A549 (cell line): ENCODE measurements at regions not wholly inside any gene's neighbourhood (a gene's known extent, or its start where the extent isn't known, plus 50 kb on each side); places are given as distances from the start of the nearest gene placed in this dataset.

Experiments used
- ATAC-seq, 2 experiments: fragments of 200-7000 bp in 1 of 2; fragments of >200 bp in 1 of 2; cut with Nextera tagmentation in 1 of 2; cut with Tn5 transposase in 1 of 2; 3 replicates each; pipeline versions ENCODE4 v1.8.0 to v1.9.1; 2018 to 2020; ENCODE audit warnings: mild to moderate bottlenecking in 1 of 2, moderate library complexity in 1 of 2
- CTCF ChIA-PET: fragments of 300-600 bp; sonication (Branson Sonifier 250); formaldehyde crosslinking; extraction: SDS; loops from one replicate; lab custom pipeline; 2021; ENCODE audit warnings: antibody characterized with exemption, inconsistent platforms; lab: Yijun Ruan, JAX
- POLR2A ChIA-PET: fragments of 350-600 bp; formaldehyde crosslinking; extraction: SDS; loops from one replicate; lab custom pipeline; 2021; ENCODE audit warnings: antibody characterized with exemption, inconsistent platforms; lab: Yijun Ruan, JAX
- DNase-seq, 2 experiments: peaks; one replicate each; pipeline versions ENCODE4 v3.0.0 to v3.0.0-alpha.2; 2011 to 2016; ENCODE audit warnings: low read depth in 1 of 2, low spot score in 1 of 2
- FAIRE-seq: peaks from 2 replicates; lab custom pipeline; 2011; peaks lifted over from hg19 to GRCh38; lab: Jason Lieb, UNC
- H3K27ac ChIP-seq, 2 experiments: fragments of >200 bp; sonication (Bioruptor Twin); formaldehyde crosslinking; 3 replicates each; pipeline ENCODE4 v1.5.1; 2016 to 2017
- H3K4me1 ChIP-seq: fragments of >200 bp; sonication (Bioruptor Twin); formaldehyde crosslinking; 3 replicates; pipeline ENCODE4 v1.6.1; 2016
- H3K4me2 ChIP-seq: fragments of >200 bp; sonication (Bioruptor Twin); formaldehyde crosslinking; 3 replicates; pipeline ENCODE4 v1.6.1; 2016
- H3K4me3 ChIP-seq: fragments of >200 bp; sonication (Bioruptor Twin); formaldehyde crosslinking; 3 replicates; pipeline ENCODE4 v1.5.1; 2016
- H3K9me3 ChIP-seq: fragments of >200 bp; sonication (Bioruptor Twin); formaldehyde crosslinking; 3 replicates; pipeline ENCODE4 v1.6.1; 2016
- BCL3 ChIP-seq: fragments of >200 bp; sonication (Bioruptor Twin); formaldehyde crosslinking; IDR thresholded peaks from 3 replicates; pipeline ENCODE4 v1.6.1; 2016
- BHLHE40 ChIP-seq: IDR thresholded peaks from 2 replicates; pipeline ENCODE4 v1.6.1; 2012; ENCODE audit warnings: low read depth, low read length, inconsistent platforms
- CBX8 ChIP-seq: fragments of 200-600 bp; sonication (generic); IDR thresholded peaks from 2 replicates; pipeline ENCODE4 v1.6.1; 2016
- CHD4 ChIP-seq: fragments of 200-600 bp; sonication (generic); IDR thresholded peaks from 2 replicates; pipeline ENCODE4 v1.6.1; 2016; ENCODE audit warnings: antibody characterized with exemption, mild to moderate bottlenecking, borderline replicate concordance
- CTCF ChIP-seq: fragments of >200 bp; sonication (Bioruptor Twin); formaldehyde crosslinking; IDR thresholded peaks from 3 replicates; pipeline ENCODE4 v1.5.1; 2016
- E2F6 ChIP-seq: IDR thresholded peaks from 2 replicates; pipeline ENCODE4 v1.6.1; 2012; ENCODE audit warnings: low read depth, borderline replicate concordance
- ELK1 ChIP-seq: fragments of 150-350 bp; IDR thresholded peaks from 2 replicates; pipeline ENCODE4 v1.6.1; 2014; ENCODE audit warnings: low read depth, mild to moderate bottlenecking, low read length
- EP300 ChIP-seq, 2 experiments: fragments of >200 bp; sonication (Bioruptor Twin); formaldehyde crosslinking; IDR thresholded peaks; 2 replicates in 1 of 2; 3 replicates in 1 of 2; pipeline ENCODE4 v1.6.1; 2016 to 2017
- FOXS1 ChIP-seq: fragments of 250-450 bp; sonication (Bioruptor Pico); IDR thresholded peaks from 2 replicates; pipeline ENCODE4 v1.5.0; 2020; ENCODE audit warnings: mild to moderate bottlenecking, moderate library complexity
- HOXB13 ChIP-seq: fragments of 250-450 bp; sonication (Bioruptor Pico); IDR thresholded peaks from 2 replicates; pipeline ENCODE4 v1.5.0; 2020; ENCODE audit warnings: low read depth, mild to moderate bottlenecking, moderate library complexity
- KDM1A ChIP-seq: fragments of 200-600 bp; sonication (generic); IDR thresholded peaks from 2 replicates; pipeline ENCODE4 v1.6.1; 2016; ENCODE audit warnings: low read depth, mild to moderate bottlenecking
- KDM5A ChIP-seq: fragments of 200-600 bp; sonication (generic); IDR thresholded peaks from 2 replicates; pipeline ENCODE4 v1.6.1; 2016; ENCODE audit warnings: antibody characterized with exemption, mild to moderate bottlenecking
- MAX ChIP-seq: IDR thresholded peaks from 2 replicates; pipeline ENCODE4 v1.6.1; 2012
- POLR2A ChIP-seq: IDR thresholded peaks from 2 replicates; pipeline ENCODE4 v1.6.1; 2012; ENCODE audit warnings: mild to moderate bottlenecking, low read length
- POLR2AphosphoS2 ChIP-seq: conservative IDR thresholded peaks from 2 replicates; pipeline ENCODE4 v1.6.1; 2012; ENCODE audit warnings: low read length, improper control_type of control experiment, inconsistent platforms
- RARB ChIP-seq: fragments of 250-450 bp; sonication (Bioruptor Pico); IDR thresholded peaks from 2 replicates; pipeline ENCODE4 v1.8.0; 2021; ENCODE audit warnings: mild to moderate bottlenecking, moderate library complexity
- REST ChIP-seq: fragments of 200-600 bp; sonication (generic); IDR thresholded peaks from 2 replicates; pipeline ENCODE4 v1.6.1; 2016; ENCODE audit warnings: antibody characterized with exemption, mild to moderate bottlenecking, moderate library complexity
- RNF2 ChIP-seq: fragments of 200-600 bp; sonication (generic); IDR thresholded peaks from 2 replicates; pipeline ENCODE4 v1.6.1; 2016; ENCODE audit warnings: low read depth, mild to moderate bottlenecking, antibody characterized with exemption, moderate library complexity, borderline replicate concordance
- ZC3H11A ChIP-seq: fragments of 450-650 bp; IDR thresholded peaks from 2 replicates; pipeline ENCODE4 v1.6.1; 2014; ENCODE audit warnings: antibody characterized with exemption, mild to moderate bottlenecking
- ZNF302 ChIP-seq: fragments of 250-450 bp; sonication (Bioruptor Pico); IDR thresholded peaks from 2 replicates; pipeline ENCODE4 v1.9.0; 2021; ENCODE audit warnings: inconsistent platforms, mild to moderate bottlenecking, moderate library complexity
- WGBS: methylation state at CpG from one replicate; pipeline ENCODE4 v1.1.6; 2017; ENCODE audit errors: missing lambda C conversion rate; 5-methylcytosine and 5-hydroxymethylcytosine counted together

GRCh38 chr3:194022816-194023215, 113.1 kb upstream of the HES1 start:
- WGBS, result 48% methylated on average over 5 of the region's 5 CpGs
- FAIRE-seq, result no peak
- ChIA-PET CTCF (no interaction called here), POLR2A (no interaction called here)
- H3K4me3 ChIP-seq, result no peak overlapping the region
- DNase-seq, result no peak
- H3K27ac ChIP-seq, result no peak overlapping the region
- 0 out of 3 replicates have a peak, but pooled peaks cover 2% of the 10 kb centered on the region for H3K4me1 ChIP-seq
- TF ChIP-seq POLR2A (no peak), MAX (no peak), CTCF (no peak), REST (no peak), ZC3H11A (no peak), FOXS1 (CRISPR knock-in tag) (no peak), POLR2AphosphoS2 (no peak), E2F6 (no peak), CHD4 (no peak)
- ATAC-seq, result no peak
- no peaks in the 10 kb centered on the region for H3K9me3 ChIP-seq
- H3K4me2 ChIP-seq, result no peak overlapping the region

- Histone ChIP-seq H3K27ac (no peak overlapping the region), H3K4me3 (no peak overlapping the region), H3K4me1 (0 out of 3 replicates have a peak, but pooled peaks cover 2% of the 10 kb centered on the region), H3K9me3 (0 out of 3 replicates have a peak, but pooled peaks cover under 1% of the 10 kb centered on the region), H3K4me2 (no peak overlapping the region)
- ChIA-PET POLR2A (no interaction called here), CTCF (no interaction called here)
- TF ChIP-seq CHD4, result no peak
- TF ChIP-seq BHLHE40, result no peak
- TF ChIP-seq ZNF302 (CRISPR knock-in tag), result no peak
- TF ChIP-seq HOXB13 (CRISPR knock-in tag), result no peak
- TF ChIP-seq RARB, result no peak
- TF ChIP-seq KDM1A, result no peak
- no peak for TF ChIP-seq CBX8
- TF ChIP-seq EP300 (IDR thresholded peaks at IDR 0.05), result no peak
- TF ChIP-seq BCL3, result no peak
- TF ChIP-seq KDM5A, result no peak
- TF ChIP-seq ELK1, result no peak
- no peak for TF ChIP-seq RNF2
- no peak for TF ChIP-seq FOXS1 (CRISPR knock-in tag)
- FAIRE-seq (no peak), ATAC-seq (no peak), DNase-seq (no peak)
- 71% methylated on average over 8 of the region's 9 CpGs for WGBS
Observed at GRCh38 chr3:194023501-194024280, 112.3 kb upstream of the HES1 start.
